ENCODE measurements at regions not wholly inside any gene's neighbourhood (a gene's known extent, or its start where the extent isn't known, plus 50 kb on each side); places are given as distances from the start of the nearest gene placed in this dataset.

GRCh38 chr18:78554944-78555608 lies 424.5 kb upstream of the SALL3 start:
- no peak for TF ChIP-seq CTCF (IDR thresholded peaks at IDR 0.05 in 8 of 11, conservative IDR thresholded peaks at IDR 0.05 in 3 of 11)
- no peak for TF ChIP-seq POLR2A (IDR thresholded peaks at IDR 0.05)
- TF ChIP-seq POLR2AphosphoS5 (IDR thresholded peaks at IDR 0.05): no peak

All from spleen (tissue), 7 donors.